ENCODE measurements at regions not wholly inside any gene's neighbourhood (a gene's known extent, or its start where the extent isn't known, plus 50 kb on each side); places are given as distances from the start of the nearest gene placed in this dataset.

GRCh38 chr7:109276348-109276747 is 706.7 kb downstream of the DNAJB9 start:
- no peak overlapping the region for H3K27ac ChIP-seq
- H3K4me1 ChIP-seq, result no peaks in the 10 kb centered on the region
- TF ChIP-seq CTCF (IDR thresholded peaks at IDR 0.05), result no peak
- no peak overlapping the region for H3K4me3 ChIP-seq
- H3K36me3 ChIP-seq, result no peaks in the 10 kb centered on the region
- intact Hi-C loops (cut with DNase I), result no loop called here
- H3K27me3 ChIP-seq, result no peaks in the 10 kb centered on the region
- DNase-seq (ENCODE audit: low spot score in 2 of 2), result no peak
- H3K9me3 ChIP-seq, result no peaks in the 10 kb centered on the region

GRCh38 chr7:109282726-109283125 is 713.1 kb downstream of the DNAJB9 start:
- Histone ChIP-seq H3K4me1 (peaks cover 0 to 11% of the 10 kb centered on the region in 2 donors), H3K27ac (peak overlapping the region; percentile 21 to 41), H3K27me3 (no peaks in the 10 kb centered on the region), H3K9me3 (no peaks in the 10 kb centered on the region), H3K4me3 (no peak overlapping the region), H3K36me3 (no peaks in the 10 kb centered on the region)
- intact Hi-C loops (cut with DNase I), result no loop called here
- TF ChIP-seq CTCF (IDR thresholded peaks at IDR 0.05), result no peak
- no peak for DNase-seq (ENCODE audit: low spot score in 2 of 2)

GRCh38 chr7:109284943-109285342 is 715.3 kb downstream of the DNAJB9 start:
- no peaks in the 10 kb centered on the region for H3K9me3 ChIP-seq
- no peak for TF ChIP-seq CTCF (IDR thresholded peaks at IDR 0.05)
- peaks cover 0 to 11% of the 10 kb centered on the region in 2 donors for H3K4me1 ChIP-seq
- intact Hi-C loops (cut with DNase I), result no loop called here
- H3K4me3 ChIP-seq, result no peak overlapping the region
- no peaks in the 10 kb centered on the region for H3K36me3 ChIP-seq
- no peaks in the 10 kb centered on the region for H3K27me3 ChIP-seq
- H3K27ac ChIP-seq, result no peak overlapping the region
- no peak for DNase-seq (ENCODE audit: low spot score in 2 of 2)

- no peak for DNase-seq (ENCODE audit: low spot score in 2 of 2)
- Histone ChIP-seq H3K27ac (no peak overlapping the region), H3K4me1 (no peaks in the 10 kb centered on the region)
Measured at GRCh38 chr7:109295158-109295557, 725.5 kb downstream of the DNAJB9 start.

GRCh38 chr7:109308816-109309215 is 739.1 kb downstream of the DNAJB9 start:
- Histone ChIP-seq H3K4me3 (no peak overlapping the region), H3K27ac (no peak overlapping the region), H3K4me1 (no peaks in the 10 kb centered on the region), H3K9me3 (peaks cover 0 to 4% of the 10 kb centered on the region in 2 donors), H3K36me3 (no peaks in the 10 kb centered on the region), H3K27me3 (no peaks in the 10 kb centered on the region)
- no peak for DNase-seq (ENCODE audit: low spot score in 2 of 2)
- intact Hi-C loops (cut with DNase I), result no loop called here
- no peak for TF ChIP-seq CTCF (IDR thresholded peaks at IDR 0.05)

More at GRCh38 chr7:109295158-109295557, 725.5 kb downstream of the DNAJB9 start:
- TF ChIP-seq CTCF (IDR thresholded peaks at IDR 0.05), result no peak
- Histone ChIP-seq H3K4me3 (no peak overlapping the region), H3K27me3 (no peaks in the 10 kb centered on the region), H3K36me3 (no peaks in the 10 kb centered on the region), H3K9me3 (no peaks in the 10 kb centered on the region)
- intact Hi-C loops (cut with DNase I), result no loop called here

GRCh38 chr7:109309790-109310189 is 740.1 kb downstream of the DNAJB9 start:
- intact Hi-C loops (cut with DNase I), result no loop called here
- no peak for TF ChIP-seq CTCF (IDR thresholded peaks at IDR 0.05)

More at GRCh38 chr7:109309790-109310189, 740.1 kb downstream of the DNAJB9 start:
- no peaks in the 10 kb centered on the region for H3K4me1 ChIP-seq
- no peak overlapping the region for H3K4me3 ChIP-seq
- DNase-seq (ENCODE audit: low spot score in 2 of 2), result no peak
- H3K27me3 ChIP-seq, result no peaks in the 10 kb centered on the region
- H3K36me3 ChIP-seq, result no peaks in the 10 kb centered on the region
- peaks cover 0 to 4% of the 10 kb centered on the region in 2 donors for H3K9me3 ChIP-seq
- no peak overlapping the region for H3K27ac ChIP-seq

Data from ascending aorta (tissue), 2 donors.